ENCODE measurements at regions not wholly inside any gene's neighbourhood (a gene's known extent, or its start where the extent isn't known, plus 50 kb on each side); places are given as distances from the start of the nearest gene placed in this dataset.

DNA sequence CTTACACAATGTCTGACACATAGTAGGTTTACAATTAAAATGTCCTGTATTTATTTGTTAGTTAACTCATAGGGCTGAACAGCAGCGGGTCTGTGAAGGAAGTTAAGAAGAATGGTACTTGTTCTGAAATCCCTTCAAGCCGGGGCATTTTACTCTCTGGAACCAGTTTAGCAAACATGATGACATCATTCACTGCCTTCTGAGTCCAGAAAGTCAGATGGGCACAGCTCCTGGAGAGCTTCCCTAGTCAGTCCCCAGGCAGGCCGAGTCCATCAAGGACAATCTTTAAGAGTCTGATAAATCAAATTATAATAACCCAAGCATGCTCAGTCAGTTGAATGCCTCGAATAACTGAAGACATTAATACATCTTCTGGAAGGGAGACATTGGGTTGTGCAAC is 125.4 kb upstream of the DAB1 start:
- TF ChIP-seq POLR2A (IDR thresholded peaks at IDR 0.05; ENCODE audit: low read depth, low read length) (no peak), CTCF (IDR thresholded peaks at IDR 0.05 in 2 of 3, conservative IDR thresholded peaks at IDR 0.05 in 1 of 3; ENCODE audit: control insufficient read depth in 2 of 3, extremely low read depth in 1 of 3, insufficient read depth in 1 of 3, low read depth in 3 of 3, low read length in 3 of 3) (no peak)

Measured in GM12878 (cell line).